Endodermal cell (in vitro differentiated cells): ENCODE measurements at regions not wholly inside any gene's neighbourhood (a gene's known extent, or its start where the extent isn't known, plus 50 kb on each side); places are given as distances from the start of the nearest gene placed in this dataset.
A peak's percentile ranks its signal among the peaks of the same experiment; 100 is the strongest.

Experiments
- DNase-seq: peaks from one replicate; pipeline ENCODE4 v3.0.0-alpha.2; 2017
- H3K27ac ChIP-seq: 2 replicates; pipeline ENCODE4 v1.5.1; 2013; ENCODE audit warnings: mild to moderate bottlenecking, low read depth, low read length, moderate library complexity
- H3K27me3 ChIP-seq: 2 replicates; pipeline ENCODE4 v1.6.1; 2013; ENCODE audit warnings: mild to moderate bottlenecking, low read length, moderate library complexity; ENCODE audit not compliant: insufficient read depth, control insufficient read depth, poor library complexity, severe bottlenecking
- H3K36me3 ChIP-seq: 2 replicates; pipeline ENCODE4 v1.7.0; 2013; ENCODE audit warnings: mild to moderate bottlenecking, low read length, moderate library complexity; ENCODE audit not compliant: control insufficient read depth, insufficient read depth
- H3K4me1 ChIP-seq: one replicate; pipeline ENCODE4 v1.7.0; 2013; ENCODE audit warnings: low read length; ENCODE audit not compliant: control insufficient read depth, insufficient read depth
- H3K4me3 ChIP-seq: 2 replicates; pipeline ENCODE4 v1.5.1; 2013; ENCODE audit warnings: mild to moderate bottlenecking, low read length, moderate library complexity
- H3K9ac ChIP-seq: 2 replicates; pipeline ENCODE4 v1.6.1; 2013; ENCODE audit warnings: mild to moderate bottlenecking, low read length, moderate library complexity; ENCODE audit not compliant: poor library complexity, severe bottlenecking; ENCODE audit errors: extremely low read depth
- H3K9me3 ChIP-seq: 2 replicates; pipeline ENCODE4 v1.6.1; 2013; ENCODE audit warnings: mild to moderate bottlenecking, low read length, moderate library complexity; ENCODE audit not compliant: control insufficient read depth
- H3K27ac Mint-ChIP-seq: 2 replicates; pipeline ENCODE4 v1.8.0; 2020; ENCODE audit warnings: mixed read lengths
- H3K27me3 Mint-ChIP-seq: 2 replicates; pipeline ENCODE4 v1.8.0; 2021; ENCODE audit warnings: mild to moderate bottlenecking, mixed read lengths; ENCODE audit not compliant: insufficient read depth
- H3K36me3 Mint-ChIP-seq: 2 replicates; pipeline ENCODE4 v1.8.0; 2020; ENCODE audit warnings: low read depth, mixed read lengths
- H3K4me1 Mint-ChIP-seq: 2 replicates; pipeline ENCODE4 v1.8.0; 2020; ENCODE audit warnings: mixed read lengths
- H3K4me3 Mint-ChIP-seq: 2 replicates; pipeline ENCODE4 v1.8.0; 2020; ENCODE audit warnings: mild to moderate bottlenecking, moderate library complexity, mixed read lengths
- H3K9me3 Mint-ChIP-seq: 2 replicates; pipeline ENCODE4 v1.8.0; 2020; ENCODE audit warnings: mild to moderate bottlenecking, mixed read lengths
- WGBS, 2 experiments: methylation state at CpG; one replicate each; pipeline versions ENCODE4 v1.1.5 to v1.1.7; 2013; ENCODE audit warnings: missing lambda C conversion rate in 2 of 2, mixed read lengths in 1 of 2; ENCODE audit not compliant: insufficient coverage in 1 of 2, insufficient read length in 1 of 2; 5-methylcytosine and 5-hydroxymethylcytosine counted together
- TF ChIP-seq, protein P1 (sequence below): fragments of 200-600 bp; sonication (generic); conservative IDR thresholded peaks from 2 replicates; pipeline ENCODE4 v1.5.0; 2021; ENCODE audit warnings: antibody characterized with exemption, mild to moderate bottlenecking

DNA sequence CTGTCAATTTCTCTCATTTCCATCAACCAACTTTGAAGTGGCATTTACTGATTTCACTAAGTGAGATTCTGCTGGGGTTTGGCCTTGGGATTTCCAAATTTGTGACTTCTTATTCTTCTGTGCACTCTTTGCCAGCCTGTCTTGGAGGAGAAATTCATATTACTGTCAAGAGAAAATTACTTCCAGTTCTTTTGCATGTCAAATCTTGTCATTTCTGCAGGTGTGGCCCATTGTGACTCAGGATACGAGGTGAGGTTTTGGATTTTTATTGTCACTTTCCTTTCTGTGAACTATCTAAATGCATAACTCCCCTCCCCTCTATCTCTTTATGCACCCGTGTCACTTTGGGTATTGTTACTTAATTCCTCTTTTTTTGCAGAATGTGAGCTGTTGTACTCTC, 102.6 kb upstream of the GUCY1A1 start:
- DNase-seq, result no peak
- Histone ChIP-seq H3K9ac (no peak overlapping the region), H3K27me3 (no peaks in the 10 kb centered on the region), H3K27ac (no peak overlapping the region), H3K4me3 (no peak overlapping the region), H3K36me3 (no peaks in the 10 kb centered on the region), H3K9me3 (no peaks in the 10 kb centered on the region), H3K4me1 (no peaks in the 10 kb centered on the region)
- H3K4me3 Mint-ChIP-seq, result no peak overlapping the region
- 87% methylated on average over 2 of the region's 2 CpGs; no CpG with 5 or more reads in 1 of the 2 experiments for WGBS, 2 experiments
- no peaks in the 10 kb centered on the region for H3K27me3 Mint-ChIP-seq
- TF ChIP-seq, protein P1, sequence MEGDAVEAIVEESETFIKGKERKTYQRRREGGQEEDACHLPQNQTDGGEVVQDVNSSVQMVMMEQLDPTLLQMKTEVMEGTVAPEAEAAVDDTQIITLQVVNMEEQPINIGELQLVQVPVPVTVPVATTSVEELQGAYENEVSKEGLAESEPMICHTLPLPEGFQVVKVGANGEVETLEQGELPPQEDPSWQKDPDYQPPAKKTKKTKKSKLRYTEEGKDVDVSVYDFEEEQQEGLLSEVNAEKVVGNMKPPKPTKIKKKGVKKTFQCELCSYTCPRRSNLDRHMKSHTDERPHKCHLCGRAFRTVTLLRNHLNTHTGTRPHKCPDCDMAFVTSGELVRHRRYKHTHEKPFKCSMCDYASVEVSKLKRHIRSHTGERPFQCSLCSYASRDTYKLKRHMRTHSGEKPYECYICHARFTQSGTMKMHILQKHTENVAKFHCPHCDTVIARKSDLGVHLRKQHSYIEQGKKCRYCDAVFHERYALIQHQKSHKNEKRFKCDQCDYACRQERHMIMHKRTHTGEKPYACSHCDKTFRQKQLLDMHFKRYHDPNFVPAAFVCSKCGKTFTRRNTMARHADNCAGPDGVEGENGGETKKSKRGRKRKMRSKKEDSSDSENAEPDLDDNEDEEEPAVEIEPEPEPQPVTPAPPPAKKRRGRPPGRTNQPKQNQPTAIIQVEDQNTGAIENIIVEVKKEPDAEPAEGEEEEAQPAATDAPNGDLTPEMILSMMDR, result no peak
- no peak overlapping the region for H3K27ac Mint-ChIP-seq
- no peaks in the 10 kb centered on the region for H3K9me3 Mint-ChIP-seq
- peaks cover 10% of the 10 kb centered on the region for H3K4me1 Mint-ChIP-seq
- no peaks in the 10 kb centered on the region for H3K36me3 Mint-ChIP-seq

DNA sequence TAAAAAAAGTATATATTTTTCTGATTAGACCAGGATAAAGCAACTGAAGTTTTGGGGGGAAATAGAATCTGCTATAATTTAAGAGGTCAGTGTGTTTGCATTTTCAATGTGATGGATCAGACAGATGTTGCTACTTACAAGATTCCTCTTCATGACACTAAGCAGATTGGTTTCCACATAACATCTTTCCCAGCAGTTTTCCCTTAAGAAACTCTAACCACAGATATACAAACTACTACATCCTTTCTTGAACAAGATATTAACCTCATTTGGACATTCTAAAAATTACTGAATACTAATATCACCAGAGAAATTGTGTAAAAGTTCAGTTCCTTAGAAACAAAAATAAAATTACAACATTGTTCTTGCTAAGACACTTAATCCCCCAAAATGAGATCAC, 106.7 kb upstream of the GUCY1A1 start:
- H3K27ac Mint-ChIP-seq, result peak overlapping the region; percentile 66
- H3K27me3 Mint-ChIP-seq, result peaks cover 8% of the 10 kb centered on the region
- H3K4me1 ChIP-seq, result no peaks in the 10 kb centered on the region
- H3K36me3 ChIP-seq, result no peaks in the 10 kb centered on the region
- no peak overlapping the region for H3K27ac ChIP-seq
- TF ChIP-seq, protein P1, result no peak
- no peaks in the 10 kb centered on the region for H3K27me3 ChIP-seq
- no peak overlapping the region for H3K9ac ChIP-seq
- H3K4me3 Mint-ChIP-seq, result no peak overlapping the region
- H3K36me3 Mint-ChIP-seq, result no peaks in the 10 kb centered on the region
- no peaks in the 10 kb centered on the region for H3K9me3 ChIP-seq
- peaks cover 8% of the 10 kb centered on the region for H3K9me3 Mint-ChIP-seq
- no peak overlapping the region for H3K4me3 ChIP-seq
- peaks cover 12% of the 10 kb centered on the region for H3K4me1 Mint-ChIP-seq
- no peak for DNase-seq

DNA sequence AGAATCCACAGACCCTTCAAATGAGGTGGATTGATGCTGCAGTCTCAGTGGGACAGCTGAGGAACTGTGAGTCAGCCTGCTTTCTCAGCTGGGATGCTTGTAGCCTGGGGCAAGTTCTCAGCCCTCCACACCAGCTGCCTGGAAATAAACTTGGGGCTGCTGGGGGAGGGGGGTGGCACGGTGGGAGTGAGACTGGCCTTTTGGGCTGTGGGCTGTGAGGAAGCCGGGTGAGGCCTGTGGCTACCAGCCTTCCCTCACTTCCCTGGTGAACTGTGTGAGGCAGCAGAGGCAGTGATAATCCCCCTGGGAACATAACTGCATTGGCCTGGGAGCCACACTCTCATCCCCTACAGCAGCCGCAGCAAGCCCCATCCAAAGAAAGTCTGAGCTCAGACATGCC, 114.5 kb upstream of the GUCY1A1 start:
- Mint-ChIP-seq H3K27me3 (peaks cover 5% of the 10 kb centered on the region), H3K27ac (no peak overlapping the region)
- 91 to 100% methylated on average over 1 to 3 of the region's 3 CpGs for WGBS, 2 experiments

More for the DNA sequence above, 114.5 kb upstream of the GUCY1A1 start:
- no peaks in the 10 kb centered on the region for H3K36me3 ChIP-seq
- no peak overlapping the region for H3K4me3 ChIP-seq
- no peak overlapping the region for H3K27ac ChIP-seq
- H3K4me1 ChIP-seq, result no peaks in the 10 kb centered on the region
- H3K27me3 ChIP-seq, result no peaks in the 10 kb centered on the region
- peaks cover 21% of the 10 kb centered on the region for H3K9me3 Mint-ChIP-seq
- no peak overlapping the region for H3K4me3 Mint-ChIP-seq
- H3K9ac ChIP-seq, result no peak overlapping the region
- TF ChIP-seq, protein P1, result no peak
- no peaks in the 10 kb centered on the region for H3K36me3 Mint-ChIP-seq
- H3K4me1 Mint-ChIP-seq, result no peaks in the 10 kb centered on the region
- H3K9me3 ChIP-seq, result peaks cover 15% of the 10 kb centered on the region
- peak; percentile 55 for DNase-seq
